ENCODE measurements at regions not wholly inside any gene's neighbourhood (a gene's known extent, or its start where the extent isn't known, plus 50 kb on each side); places are given as distances from the start of the nearest gene placed in this dataset.

- TF ChIP-seq ZFX (IDR thresholded peaks at IDR 0.05), result no peak
- no peak for TF ChIP-seq CTCF (conservative IDR thresholded peaks at IDR 0.05)
- H3K27ac ChIP-seq, result no peak overlapping the region
Observed at GRCh38 chr10:36119455-36119854, 477.4 kb upstream of the FZD8 start.

- TF ChIP-seq ZFX (IDR thresholded peaks at IDR 0.05), result no peak
- no peak for TF ChIP-seq CTCF (conservative IDR thresholded peaks at IDR 0.05)
- no peak overlapping the region for H3K27ac ChIP-seq
Observed at GRCh38 chr10:36118314-36118713, 476.2 kb upstream of the FZD8 start.

GRCh38 chr10:36117890-36118289, 475.8 kb upstream of the FZD8 start:
- TF ChIP-seq CTCF (conservative IDR thresholded peaks at IDR 0.05) (no peak), ZFX (IDR thresholded peaks at IDR 0.05) (no peak)
- no peak overlapping the region for H3K27ac ChIP-seq

GRCh38 chr10:36117231-36117630, 475.1 kb upstream of the FZD8 start:
- no peak overlapping the region for H3K27ac ChIP-seq
- TF ChIP-seq ZFX (IDR thresholded peaks at IDR 0.05) (no peak), CTCF (conservative IDR thresholded peaks at IDR 0.05) (no peak)

GRCh38 chr10:36116731-36117130, 474.6 kb upstream of the FZD8 start:
- H3K27ac ChIP-seq, result no peak overlapping the region
- TF ChIP-seq CTCF (conservative IDR thresholded peaks at IDR 0.05), result no peak
- no peak for TF ChIP-seq ZFX (IDR thresholded peaks at IDR 0.05)

GRCh38 chr10:36116040-36116439, 473.9 kb upstream of the FZD8 start:
- TF ChIP-seq ZFX (IDR thresholded peaks at IDR 0.05) (no peak), CTCF (conservative IDR thresholded peaks at IDR 0.05) (no peak)
- no peak overlapping the region for H3K27ac ChIP-seq

GRCh38 chr10:36115364-36115763, 473.3 kb upstream of the FZD8 start:
- no peak for TF ChIP-seq CTCF (conservative IDR thresholded peaks at IDR 0.05)
- TF ChIP-seq ZFX (IDR thresholded peaks at IDR 0.05), result no peak
- no peak overlapping the region for H3K27ac ChIP-seq

Data from C4-2B (cell line).